DOHH2 (cell line): ENCODE measurements at regions not wholly inside any gene's neighbourhood (a gene's known extent, or its start where the extent isn't known, plus 50 kb on each side); places are given as distances from the start of the nearest gene placed in this dataset.

Experiments used
- EZH2phosphoT487 ChIP-seq: fragments of 200-600 bp; sonication (generic); IDR thresholded peaks from 2 replicates; pipeline ENCODE4 v1.6.1; 2017; ENCODE audit warnings: borderline replicate concordance, mild to moderate bottlenecking, antibody characterized with exemption, low read length, moderate library complexity, mixed read lengths
- TF ChIP-seq, protein P1 (sequence below): fragments of 200-600 bp; sonication (generic); IDR thresholded peaks from one replicate; pipeline ENCODE4 v1.5.1; 2014; ENCODE audit warnings: antibody characterized with exemption, mild to moderate bottlenecking, low read depth, low read length; ENCODE audit not compliant: poor library complexity, severe bottlenecking

DNA sequence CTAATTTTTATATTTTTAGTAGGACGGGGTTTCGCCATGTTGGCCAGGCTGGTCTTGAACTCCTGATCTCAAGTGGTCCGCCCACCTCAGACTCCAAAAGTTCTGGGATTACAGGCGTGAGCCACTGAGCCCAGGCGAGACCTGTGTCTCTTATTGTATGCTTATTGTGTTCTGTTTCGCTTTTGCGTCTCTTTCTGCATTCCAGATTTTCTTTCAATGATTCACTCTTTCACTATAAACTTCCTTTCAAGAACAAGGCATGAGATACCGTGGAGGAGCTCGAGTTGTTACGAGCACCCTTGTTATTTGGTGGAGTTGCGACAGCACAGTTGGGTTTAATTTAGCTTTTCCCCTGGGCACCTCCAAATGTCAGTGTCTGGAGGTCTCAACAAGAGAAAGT, 366.7 kb upstream of the FAT1 start:
- TF ChIP-seq, protein P1, sequence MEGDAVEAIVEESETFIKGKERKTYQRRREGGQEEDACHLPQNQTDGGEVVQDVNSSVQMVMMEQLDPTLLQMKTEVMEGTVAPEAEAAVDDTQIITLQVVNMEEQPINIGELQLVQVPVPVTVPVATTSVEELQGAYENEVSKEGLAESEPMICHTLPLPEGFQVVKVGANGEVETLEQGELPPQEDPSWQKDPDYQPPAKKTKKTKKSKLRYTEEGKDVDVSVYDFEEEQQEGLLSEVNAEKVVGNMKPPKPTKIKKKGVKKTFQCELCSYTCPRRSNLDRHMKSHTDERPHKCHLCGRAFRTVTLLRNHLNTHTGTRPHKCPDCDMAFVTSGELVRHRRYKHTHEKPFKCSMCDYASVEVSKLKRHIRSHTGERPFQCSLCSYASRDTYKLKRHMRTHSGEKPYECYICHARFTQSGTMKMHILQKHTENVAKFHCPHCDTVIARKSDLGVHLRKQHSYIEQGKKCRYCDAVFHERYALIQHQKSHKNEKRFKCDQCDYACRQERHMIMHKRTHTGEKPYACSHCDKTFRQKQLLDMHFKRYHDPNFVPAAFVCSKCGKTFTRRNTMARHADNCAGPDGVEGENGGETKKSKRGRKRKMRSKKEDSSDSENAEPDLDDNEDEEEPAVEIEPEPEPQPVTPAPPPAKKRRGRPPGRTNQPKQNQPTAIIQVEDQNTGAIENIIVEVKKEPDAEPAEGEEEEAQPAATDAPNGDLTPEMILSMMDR = no peak
- TF ChIP-seq EZH2phosphoT487 = no peak
